ENCODE measurements at regions not wholly inside any gene's neighbourhood (a gene's known extent, or its start where the extent isn't known, plus 50 kb on each side); places are given as distances from the start of the nearest gene placed in this dataset.

- no peak for DNase-seq
Measured at GRCh38 chr5:68380078-68380477, 164.5 kb downstream of the PIK3R1 start.

DNA sequence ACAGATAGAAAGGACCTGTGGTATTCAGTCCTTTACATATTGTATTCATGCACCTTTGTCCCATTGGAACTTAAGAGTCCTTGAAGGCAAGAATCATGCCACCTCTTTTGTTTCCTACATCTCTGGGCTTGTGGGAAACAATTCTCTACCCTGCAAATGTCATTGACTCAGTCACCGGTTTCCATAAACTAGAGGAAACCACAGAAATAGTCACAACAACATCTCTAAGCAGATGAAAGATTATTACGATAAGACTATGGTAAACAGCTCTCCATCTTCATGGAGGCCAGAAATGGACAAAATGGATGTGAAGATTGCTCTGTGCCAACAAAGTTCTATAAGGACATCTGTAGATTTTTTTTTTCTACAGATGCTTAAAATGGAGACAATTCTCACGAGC, 165.5 kb downstream of the PIK3R1 start:
- DNase-seq: no peak

GRCh38 chr5:68381909-68382308, 166.4 kb downstream of the PIK3R1 start:
- no peak for DNase-seq

DNA sequence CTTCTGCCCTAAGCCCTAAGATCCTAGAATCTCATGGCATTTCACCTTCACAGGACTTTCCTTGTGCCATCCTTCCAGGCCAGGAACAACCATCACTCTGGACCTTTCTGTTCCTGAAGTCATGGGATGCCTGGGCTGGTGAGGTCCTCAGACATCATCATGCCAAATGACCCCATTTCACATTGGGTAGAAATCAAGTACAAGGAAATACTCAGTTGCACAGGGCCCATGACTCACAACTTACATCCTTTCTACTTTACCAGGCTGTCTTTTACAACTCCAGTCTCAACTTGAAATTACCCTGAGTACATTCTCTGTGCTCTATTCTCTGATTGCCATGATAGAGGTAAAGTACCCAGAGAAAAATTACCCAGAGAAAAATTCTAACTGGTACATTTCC, 167.1 kb downstream of the PIK3R1 start:
- no peak for DNase-seq

GRCh38 chr5:68383888-68384310, 168.3 kb downstream of the PIK3R1 start:
- no peak for DNase-seq

- no peak for DNase-seq
Measured at GRCh38 chr5:68384936-68385594, 169.5 kb downstream of the PIK3R1 start.

- no peak for DNase-seq
Measured at GRCh38 chr5:68385936-68386335, 170.4 kb downstream of the PIK3R1 start.

DNA sequence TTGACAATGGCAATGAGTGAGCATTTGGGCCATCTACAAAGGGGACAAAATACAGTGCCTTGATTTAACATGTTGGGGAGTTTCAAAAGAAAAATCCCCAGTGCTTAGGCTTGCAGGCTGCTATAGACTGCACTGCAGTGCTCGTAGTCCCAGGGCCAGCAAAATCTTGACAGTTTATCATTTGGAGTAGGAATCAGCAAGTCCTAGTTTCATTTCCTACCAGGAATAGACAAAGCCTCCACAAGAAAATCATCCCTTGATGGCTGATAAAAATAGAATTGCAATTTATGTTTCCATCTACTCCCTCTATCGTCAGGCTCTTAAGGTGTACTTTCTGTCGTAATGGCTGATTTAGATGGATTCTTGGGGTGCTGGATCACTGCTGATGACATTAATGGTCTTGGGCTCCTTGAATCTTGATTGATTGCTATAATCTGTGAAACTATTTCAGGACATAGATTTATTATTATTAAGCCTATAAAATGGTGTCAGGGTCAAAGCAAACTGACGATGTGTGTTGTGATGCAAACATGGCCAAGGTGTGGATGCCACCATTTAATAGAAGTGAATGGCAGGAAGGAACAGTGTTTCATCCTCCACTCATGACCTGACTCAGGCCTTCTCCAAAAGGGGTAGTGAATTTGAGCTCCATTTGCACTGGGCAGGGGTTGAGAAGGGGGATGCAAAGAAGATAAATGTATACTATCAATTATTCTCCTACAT, 171.7 kb downstream of the PIK3R1 start:
- DNase-seq: no peak

- DNase-seq: no peak
Measured at GRCh38 chr5:68389618-68390017, 174.1 kb downstream of the PIK3R1 start.

GRCh38 chr5:68392617-68393016, 177.1 kb downstream of the PIK3R1 start:
- DNase-seq: no peak

GRCh38 chr5:68395302-68395701, 179.7 kb downstream of the PIK3R1 start:
- DNase-seq: no peak

DNA sequence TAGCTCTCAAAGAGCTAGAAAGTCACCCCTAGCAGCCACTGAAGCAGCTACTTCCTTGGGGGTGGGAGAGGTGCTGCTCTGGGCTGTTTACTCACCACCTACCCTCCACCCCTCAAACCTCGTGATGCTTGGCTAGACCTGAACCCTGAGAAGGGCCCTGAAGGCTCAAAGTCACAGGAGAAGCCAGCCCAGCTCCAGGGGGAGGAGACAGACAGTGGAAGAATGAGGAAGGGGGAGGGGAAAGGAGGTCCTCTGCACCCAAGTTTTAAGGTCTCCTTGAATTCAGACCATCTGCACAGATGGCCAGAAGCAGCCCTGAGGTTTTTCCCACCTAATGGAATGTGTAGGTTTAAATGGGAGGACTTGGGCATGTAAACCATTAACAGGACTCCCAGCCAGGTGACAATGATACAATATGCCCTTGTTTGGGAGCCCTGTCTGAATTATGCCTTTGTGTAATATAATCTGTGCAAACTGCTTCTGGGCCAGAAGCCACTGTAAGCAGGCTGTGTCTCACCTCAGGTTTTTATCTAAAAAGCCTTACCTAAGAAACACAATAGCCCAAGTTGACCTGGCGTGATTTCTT, 180.5 kb downstream of the PIK3R1 start:
- DNase-seq: no peak

DNA sequence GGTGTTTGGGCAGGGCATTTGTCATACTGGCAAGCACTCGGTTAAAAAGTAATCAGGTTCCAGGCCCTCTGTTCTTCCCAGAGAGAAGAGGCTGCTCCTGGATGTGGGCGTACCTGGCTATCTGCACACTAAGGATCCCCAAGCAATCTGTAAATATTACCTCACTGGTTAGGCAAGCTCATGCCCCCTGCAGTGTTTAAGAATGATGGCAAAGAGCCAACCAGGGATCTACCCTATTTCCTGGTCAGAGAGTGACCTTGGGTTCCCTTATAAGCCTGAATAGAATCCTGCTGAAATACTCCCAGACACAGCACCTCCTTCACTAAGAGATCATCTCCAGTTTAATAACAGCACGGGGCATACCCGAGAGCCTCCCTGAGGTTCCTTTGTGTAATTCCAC, 181.2 kb downstream of the PIK3R1 start:
- DNase-seq: no peak

DNA sequence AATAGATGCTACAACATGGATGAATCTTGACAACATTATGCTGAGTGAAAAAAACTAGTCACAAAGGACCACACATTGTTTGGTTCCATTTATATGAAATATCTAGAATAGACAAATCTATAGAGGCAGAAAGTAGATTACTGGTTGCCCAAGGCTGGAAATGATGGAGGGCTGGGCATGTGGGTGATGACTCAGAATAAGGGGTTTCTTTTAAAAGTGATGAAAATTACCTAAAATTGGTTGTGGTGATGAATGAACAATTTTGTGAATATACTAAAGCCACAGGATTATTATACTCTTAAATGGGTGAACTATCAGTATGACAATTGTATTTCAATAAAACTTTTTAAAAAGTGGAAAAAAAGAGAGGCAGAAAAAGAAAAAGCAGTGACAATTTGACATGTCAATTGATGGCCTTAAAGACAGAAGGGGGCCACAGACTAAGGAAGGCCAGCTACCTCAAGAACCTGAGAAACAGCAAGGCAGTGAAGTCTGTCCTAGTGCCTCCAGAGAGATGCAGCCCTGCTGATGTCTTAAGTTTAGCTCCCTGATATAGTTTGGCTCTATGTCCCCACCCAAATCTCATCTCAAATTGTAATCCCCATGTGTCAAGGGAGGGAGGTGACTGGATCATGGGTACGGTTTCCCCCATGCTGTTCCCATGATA, 182.7 kb downstream of the PIK3R1 start:
- DNase-seq: no peak

GRCh38 chr5:68403301-68403700, 187.7 kb downstream of the PIK3R1 start:
- no peak for DNase-seq

DNA sequence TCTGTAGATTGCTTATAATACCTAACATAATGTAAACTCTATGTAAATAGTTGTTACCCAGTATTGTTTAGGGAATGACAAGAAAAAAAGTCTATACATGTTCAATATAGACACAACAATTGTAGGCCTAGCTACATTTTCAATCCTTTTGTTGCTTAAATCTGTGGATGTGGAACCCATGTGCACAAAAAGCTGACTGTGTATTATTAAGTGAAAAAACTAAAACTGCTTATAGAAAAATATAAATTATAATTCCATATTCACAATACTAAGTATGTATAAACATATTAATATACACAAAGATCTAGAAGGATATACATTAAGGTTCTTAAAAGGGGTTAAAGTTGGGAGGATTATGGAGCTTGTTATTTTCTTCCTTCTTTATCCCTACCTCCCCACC, 188.7 kb downstream of the PIK3R1 start:
- DNase-seq: no peak

DNA sequence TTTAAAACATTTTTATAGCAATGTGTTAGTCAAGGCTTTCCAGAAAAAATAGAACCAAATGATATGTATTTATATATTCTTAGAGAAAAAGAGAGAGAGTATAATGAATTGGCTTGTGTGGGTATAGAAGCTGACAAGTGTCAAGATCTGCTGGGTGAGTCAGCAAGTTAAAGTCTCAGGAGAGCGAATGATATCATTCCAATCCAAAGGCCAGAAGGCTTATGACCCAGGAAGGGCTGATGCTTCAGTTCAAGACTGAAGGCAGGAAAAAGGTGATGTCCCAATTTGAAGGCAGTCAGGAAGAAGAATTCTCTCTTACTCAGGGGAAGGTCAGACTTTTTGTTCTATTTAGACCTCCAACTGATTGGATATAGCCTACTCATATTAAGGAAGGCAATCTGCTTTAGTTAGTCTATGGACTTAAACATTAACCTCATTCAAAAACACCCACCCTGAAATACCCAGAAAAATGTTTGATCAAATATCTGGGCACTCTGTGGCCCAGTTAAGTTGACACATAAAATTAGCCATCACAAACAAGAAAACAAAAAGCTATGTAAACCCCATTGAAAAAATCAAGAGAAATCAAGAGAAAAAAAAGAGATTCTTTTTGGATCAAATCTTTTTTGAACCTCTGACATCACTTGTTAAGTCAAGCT, 189.6 kb downstream of the PIK3R1 start:
- DNase-seq: no peak

- no peak for DNase-seq
Measured at GRCh38 chr5:68405784-68406743, 190.5 kb downstream of the PIK3R1 start.

DNA sequence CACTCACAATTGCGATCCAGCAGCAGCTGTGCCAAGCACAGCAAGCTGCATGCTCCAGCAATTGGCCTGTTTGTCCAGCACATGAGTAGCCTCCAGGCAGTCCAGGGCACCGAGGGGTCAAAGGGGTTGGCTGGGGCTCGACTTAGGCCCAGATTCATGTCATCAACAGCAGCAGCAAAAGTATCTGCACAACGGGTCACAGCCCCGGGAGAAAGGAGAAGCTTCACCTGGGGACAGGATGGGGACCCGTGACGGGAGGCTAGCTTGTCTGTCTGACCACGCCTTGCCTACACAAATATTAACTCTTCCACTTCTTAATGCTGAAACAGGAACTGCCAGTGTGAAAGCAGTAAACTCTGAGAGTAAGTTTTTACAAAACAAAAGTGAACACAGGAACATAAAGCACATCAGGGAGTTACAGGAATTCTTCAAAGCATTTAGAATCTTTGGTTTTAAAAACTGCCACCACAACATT, 191.2 kb downstream of the PIK3R1 start:
- no peak for DNase-seq

DNA sequence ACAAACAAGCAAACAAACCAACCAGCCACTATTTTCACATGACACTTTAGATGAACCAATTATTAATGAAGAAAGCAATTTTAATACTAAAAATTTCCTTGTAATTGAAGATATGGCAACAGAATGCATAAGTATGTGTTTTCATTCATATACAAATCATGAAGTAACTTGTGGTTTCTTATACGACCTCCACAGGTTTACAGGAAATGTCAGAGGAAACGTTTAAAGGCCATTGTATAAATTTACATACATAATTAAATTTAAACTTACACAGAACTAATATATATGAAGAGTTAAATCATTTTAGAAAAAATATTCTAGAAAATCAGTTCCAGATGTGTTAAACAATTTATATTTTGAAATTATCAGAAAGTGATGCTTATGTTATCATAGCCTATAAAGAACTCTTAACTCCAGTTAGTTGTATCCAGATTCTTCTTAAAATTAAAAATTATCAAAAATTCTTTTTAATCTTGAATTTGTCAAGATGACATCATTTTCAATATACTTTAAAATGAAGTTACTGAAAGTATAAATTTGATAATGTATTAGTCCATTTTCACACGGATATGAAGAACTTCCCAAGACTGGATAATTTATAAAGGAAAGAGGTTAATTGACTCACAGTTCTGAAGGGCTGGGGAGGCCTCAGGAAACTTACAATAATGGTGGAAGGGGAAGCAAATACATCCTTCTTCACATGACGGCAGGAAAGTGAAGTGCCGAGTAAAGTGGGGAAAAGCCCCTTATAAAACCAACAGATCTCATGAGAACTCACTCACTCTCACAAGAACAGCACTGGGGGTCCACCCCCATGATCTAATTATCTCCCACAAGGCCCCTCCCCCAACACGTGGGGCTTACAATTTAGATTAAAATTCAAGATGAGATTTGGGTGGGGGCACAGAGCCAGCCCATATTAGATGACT, 192.0 kb downstream of the PIK3R1 start:
- no peak for DNase-seq
